KMS-11 (cell line): ENCODE measurements at regions not wholly inside any gene's neighbourhood (a gene's known extent, or its start where the extent isn't known, plus 50 kb on each side); places are given as distances from the start of the nearest gene placed in this dataset.

ENCODE experiments used
- H2AFZ ChIP-seq: fragments of 200-600 bp; sonication (generic); 2 replicates; pipeline ENCODE4 v1.6.1; 2016; ENCODE audit warnings: antibody characterized with exemption, mixed run types, low read depth
- H3K27ac ChIP-seq: fragments of 200-600 bp; sonication (generic); 2 replicates; pipeline ENCODE4 v1.6.1; 2016; ENCODE audit warnings: mild to moderate bottlenecking, mixed run types
- H3K27me3 ChIP-seq: fragments of 200-600 bp; sonication (generic); 2 replicates; pipeline ENCODE4 v1.6.1; 2017; ENCODE audit warnings: mild to moderate bottlenecking, low read depth, mixed run types, moderate library complexity; ENCODE audit not compliant: insufficient read depth
- H3K36me3 ChIP-seq: fragments of 200-600 bp; sonication (generic); 2 replicates; pipeline ENCODE4 v1.6.1; 2017; ENCODE audit warnings: mild to moderate bottlenecking, mixed run types; ENCODE audit not compliant: insufficient read depth
- H3K4me1 ChIP-seq: fragments of 200-600 bp; sonication (generic); 2 replicates; pipeline ENCODE4 v1.6.1; 2016; ENCODE audit warnings: mild to moderate bottlenecking, low read depth, mixed run types; ENCODE audit not compliant: poor library complexity, severe bottlenecking
- H3K4me2 ChIP-seq: fragments of 200-600 bp; sonication (generic); 2 replicates; pipeline ENCODE4 v1.7.0; 2016; ENCODE audit warnings: mild to moderate bottlenecking, mixed run types
- H3K4me3 ChIP-seq: fragments of 200-600 bp; sonication (generic); IDR thresholded peaks from 2 replicates; pipeline ENCODE4 v1.6.1; 2017; ENCODE audit warnings: low read depth, low read length, mixed read lengths; ENCODE audit not compliant: insufficient read depth
- H3K79me2 ChIP-seq: fragments of 200-600 bp; sonication (generic); 2 replicates; pipeline ENCODE4 v1.6.1; 2016; ENCODE audit warnings: low read depth, mixed run types; ENCODE audit not compliant: insufficient read depth
- H3K9ac ChIP-seq: fragments of 200-600 bp; sonication (generic); 2 replicates; pipeline ENCODE4 v1.6.1; 2016; ENCODE audit warnings: mild to moderate bottlenecking, mixed run types
- H4K20me1 ChIP-seq: fragments of 200-600 bp; sonication (generic); 2 replicates; pipeline ENCODE4 v1.6.1; 2016; ENCODE audit warnings: mild to moderate bottlenecking, mixed run types; ENCODE audit not compliant: insufficient read depth
- CTCF ChIP-seq: fragments of 200-600 bp; sonication (generic); conservative IDR thresholded peaks from 2 replicates; pipeline ENCODE4 v1.6.1; 2017; ENCODE audit warnings: low read depth, mild to moderate bottlenecking, antibody characterized with exemption, low read length, moderate library complexity, mixed read lengths

- Histone ChIP-seq H3K4me2 (no peak overlapping the region), H3K79me2 (no peaks in the 10 kb centered on the region), H3K36me3 (no peaks in the 10 kb centered on the region), H3K4me3 (no peak overlapping the region), H4K20me1 (no peaks in the 10 kb centered on the region), H3K27me3 (no peaks in the 10 kb centered on the region), H3K27ac (no peak overlapping the region), H2AFZ (no peak overlapping the region), H3K4me1 (no peaks in the 10 kb centered on the region), H3K9ac (no peak overlapping the region)
- no peak for TF ChIP-seq CTCF
These were observed 517.7 kb downstream of the TLE1 start for GRCh38 chr9:81171689-81172088.

GRCh38 chr9:81162361-81162760 lies 527.0 kb downstream of the TLE1 start:
- Histone ChIP-seq H3K79me2 (no peaks in the 10 kb centered on the region), H3K27ac (no peak overlapping the region), H2AFZ (no peak overlapping the region), H4K20me1 (no peaks in the 10 kb centered on the region), H3K4me1 (no peaks in the 10 kb centered on the region), H3K36me3 (no peaks in the 10 kb centered on the region), H3K9ac (no peak overlapping the region), H3K4me3 (no peak overlapping the region), H3K27me3 (no peaks in the 10 kb centered on the region), H3K4me2 (no peak overlapping the region)
- no peak for TF ChIP-seq CTCF

- no peaks in the 10 kb centered on the region for H3K27me3 ChIP-seq
- H3K36me3 ChIP-seq = no peaks in the 10 kb centered on the region
- H3K79me2 ChIP-seq = no peaks in the 10 kb centered on the region
- H3K9ac ChIP-seq = no peak overlapping the region
- no peak overlapping the region for H3K4me3 ChIP-seq
- H3K27ac ChIP-seq = no peak overlapping the region
- no peak overlapping the region for H2AFZ ChIP-seq
- H3K4me1 ChIP-seq = no peaks in the 10 kb centered on the region
- no peak overlapping the region for H3K4me2 ChIP-seq
- no peaks in the 10 kb centered on the region for H4K20me1 ChIP-seq
- no peak for TF ChIP-seq CTCF
These were observed 533.0 kb downstream of the TLE1 start for GRCh38 chr9:81156381-81156780.

GRCh38 chr9:81150016-81150625 lies 539.2 kb downstream of the TLE1 start:
- Histone ChIP-seq H3K4me1 (no peaks in the 10 kb centered on the region), H3K9ac (no peak overlapping the region), H3K36me3 (no peaks in the 10 kb centered on the region), H4K20me1 (no peaks in the 10 kb centered on the region), H3K79me2 (no peaks in the 10 kb centered on the region), H2AFZ (no peak overlapping the region), H3K4me2 (no peak overlapping the region), H3K4me3 (no peak overlapping the region), H3K27ac (no peak overlapping the region), H3K27me3 (no peaks in the 10 kb centered on the region)
- TF ChIP-seq CTCF = no peak
